Coronary artery (tissue), 2 donors: ENCODE measurements at regions not wholly inside any gene's neighbourhood (a gene's known extent, or its start where the extent isn't known, plus 50 kb on each side); places are given as distances from the start of the nearest gene placed in this dataset.
A peak's percentile ranks its signal among the peaks of the same experiment; 100 is the strongest.

Experiments used
- DNase-seq: peaks from one replicate; pipeline ENCODE4 v3.0.0-alpha.2; 2017; ENCODE audit warnings: low spot score
- H3K27ac ChIP-seq, 2 donors: fragments of 200-600 bp; sonication (generic); one replicate each; pipeline ENCODE4 v1.5.1; 2016 to 2019
- H3K4me3 ChIP-seq: fragments of 200-600 bp; sonication (generic); 2 replicates; pipeline ENCODE4 v1.5.1; 2016; ENCODE audit warnings: mild to moderate bottlenecking, moderate library complexity
- TF ChIP-seq, protein P1 (sequence below): fragments of 200-600 bp; sonication (generic); IDR thresholded peaks from one replicate; pipeline ENCODE4 v1.5.1; 2019; ENCODE audit warnings: antibody characterized with exemption

DNA sequence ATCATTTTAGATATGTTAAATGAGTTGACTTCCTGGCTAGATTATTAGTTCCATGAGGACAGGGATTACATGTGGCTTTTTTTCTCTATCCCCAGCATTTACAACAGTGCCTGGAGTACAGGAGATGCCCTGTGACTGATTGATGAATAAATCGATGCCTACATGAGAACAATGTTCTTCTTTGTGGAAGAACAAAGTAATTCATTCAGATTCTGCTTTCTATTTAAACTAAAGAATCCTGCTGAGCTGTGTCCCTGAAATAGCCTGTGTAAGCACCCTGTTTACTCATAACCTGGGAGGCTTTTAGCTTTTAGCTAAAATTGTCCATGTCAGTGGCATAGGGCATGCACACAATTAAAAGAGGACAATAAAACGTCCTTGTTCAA, 125.1 kb upstream of the BTBD3 start:
- Histone ChIP-seq H3K4me3 (no peak overlapping the region), H3K27ac (no peak overlapping the region)
- TF ChIP-seq, protein P1, sequence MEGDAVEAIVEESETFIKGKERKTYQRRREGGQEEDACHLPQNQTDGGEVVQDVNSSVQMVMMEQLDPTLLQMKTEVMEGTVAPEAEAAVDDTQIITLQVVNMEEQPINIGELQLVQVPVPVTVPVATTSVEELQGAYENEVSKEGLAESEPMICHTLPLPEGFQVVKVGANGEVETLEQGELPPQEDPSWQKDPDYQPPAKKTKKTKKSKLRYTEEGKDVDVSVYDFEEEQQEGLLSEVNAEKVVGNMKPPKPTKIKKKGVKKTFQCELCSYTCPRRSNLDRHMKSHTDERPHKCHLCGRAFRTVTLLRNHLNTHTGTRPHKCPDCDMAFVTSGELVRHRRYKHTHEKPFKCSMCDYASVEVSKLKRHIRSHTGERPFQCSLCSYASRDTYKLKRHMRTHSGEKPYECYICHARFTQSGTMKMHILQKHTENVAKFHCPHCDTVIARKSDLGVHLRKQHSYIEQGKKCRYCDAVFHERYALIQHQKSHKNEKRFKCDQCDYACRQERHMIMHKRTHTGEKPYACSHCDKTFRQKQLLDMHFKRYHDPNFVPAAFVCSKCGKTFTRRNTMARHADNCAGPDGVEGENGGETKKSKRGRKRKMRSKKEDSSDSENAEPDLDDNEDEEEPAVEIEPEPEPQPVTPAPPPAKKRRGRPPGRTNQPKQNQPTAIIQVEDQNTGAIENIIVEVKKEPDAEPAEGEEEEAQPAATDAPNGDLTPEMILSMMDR = no peak
- DNase-seq = no peak

DNA sequence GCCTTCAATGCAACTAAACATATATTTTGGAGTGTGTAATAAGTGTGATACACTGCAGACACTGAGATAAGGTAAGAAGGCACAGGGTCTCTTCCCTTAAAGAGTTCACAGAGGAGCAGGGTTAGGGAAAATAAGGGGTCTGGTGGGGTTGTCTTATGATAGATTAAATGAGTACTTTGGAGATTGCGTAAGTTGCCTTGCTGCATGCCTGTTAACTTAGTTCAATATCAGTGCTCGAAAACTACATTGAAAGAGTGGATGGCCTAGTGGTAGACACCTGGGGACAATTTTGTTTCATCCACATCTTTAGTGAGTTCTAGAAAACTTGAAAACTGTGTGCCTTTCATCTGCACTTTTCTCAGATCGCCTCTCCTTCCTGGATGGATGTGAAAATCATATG, 123.2 kb upstream of the BTBD3 start:
- no peak overlapping the region for H3K4me3 ChIP-seq

DNA sequence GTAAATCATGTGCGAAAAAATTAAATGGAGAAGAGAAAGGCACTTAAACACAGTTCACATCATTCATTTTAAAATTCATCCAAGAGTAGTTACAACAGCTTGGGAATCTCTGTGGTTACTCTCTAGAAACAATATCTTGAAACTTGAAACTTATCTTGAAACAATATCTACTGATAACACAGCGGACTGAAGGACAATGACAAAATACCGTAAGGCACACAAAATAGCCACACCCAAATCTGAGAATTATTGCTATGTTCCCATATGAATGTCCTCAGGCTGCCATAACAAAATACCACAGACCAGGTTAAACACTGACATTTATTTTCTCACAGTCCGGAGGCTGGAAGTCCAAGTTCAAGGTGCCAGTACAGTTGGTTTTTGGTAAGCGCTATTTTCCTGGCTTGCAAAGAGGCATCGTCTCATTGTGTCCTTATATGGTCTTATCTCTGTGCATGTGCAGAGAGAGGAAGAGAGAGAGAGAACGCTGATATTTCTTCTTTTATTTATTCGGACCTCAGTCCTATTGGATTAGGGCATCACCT, 122.5 kb upstream of the BTBD3 start:
- TF ChIP-seq, protein P1 = no peak
- no peak for DNase-seq
- Histone ChIP-seq H3K4me3 (no peak overlapping the region), H3K27ac (no peak overlapping the region)

More for the DNA sequence above, 123.2 kb upstream of the BTBD3 start:
- H3K27ac ChIP-seq = no peak overlapping the region
- DNase-seq = no peak
- TF ChIP-seq, protein P1 = no peak

DNA sequence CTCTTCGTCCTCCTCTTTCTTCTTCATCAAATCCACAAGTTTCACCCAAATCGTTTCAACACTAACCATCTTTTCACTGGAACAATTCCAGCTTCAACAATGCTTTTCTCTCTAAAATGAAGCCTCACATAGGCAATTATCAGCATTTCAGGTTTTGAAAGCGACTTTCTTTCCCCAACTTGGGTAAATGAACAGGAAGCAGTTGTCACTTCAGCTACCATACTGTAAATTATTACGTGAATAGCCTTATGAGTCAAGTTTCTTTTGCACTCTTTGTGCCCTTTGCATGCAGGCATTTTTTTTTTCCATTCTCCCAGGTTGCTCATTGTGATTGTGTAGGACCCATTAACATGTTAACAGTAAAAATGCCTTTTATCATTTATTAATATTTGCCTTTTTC, 121.7 kb upstream of the BTBD3 start:
- no peak for DNase-seq
- Histone ChIP-seq H3K27ac (no peak overlapping the region), H3K4me3 (no peak overlapping the region)
- TF ChIP-seq, protein P1 = no peak

DNA sequence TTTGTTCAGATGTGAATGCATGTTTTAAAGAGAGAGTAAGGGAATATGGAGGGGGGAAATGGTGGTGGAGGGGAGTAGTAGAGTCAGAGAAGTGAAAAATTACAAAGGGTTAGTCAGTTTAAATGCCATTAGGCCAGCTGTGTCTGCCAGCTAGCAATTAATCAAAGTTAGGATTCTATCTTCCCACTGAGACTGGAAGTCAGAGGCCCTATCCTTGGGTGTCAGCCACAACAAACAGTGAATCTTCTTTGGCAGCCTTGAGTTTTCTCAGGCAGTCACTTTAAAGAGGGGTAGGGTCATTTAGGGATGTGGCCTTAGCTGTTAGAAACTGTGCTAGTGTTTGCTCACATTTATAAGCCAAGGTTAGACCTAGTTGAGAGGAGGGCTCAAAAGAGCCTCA, 120.5 kb upstream of the BTBD3 start:
- TF ChIP-seq, protein P1 = no peak
- Histone ChIP-seq H3K4me3 (no peak overlapping the region), H3K27ac (no peak overlapping the region)
- no peak for DNase-seq

DNA sequence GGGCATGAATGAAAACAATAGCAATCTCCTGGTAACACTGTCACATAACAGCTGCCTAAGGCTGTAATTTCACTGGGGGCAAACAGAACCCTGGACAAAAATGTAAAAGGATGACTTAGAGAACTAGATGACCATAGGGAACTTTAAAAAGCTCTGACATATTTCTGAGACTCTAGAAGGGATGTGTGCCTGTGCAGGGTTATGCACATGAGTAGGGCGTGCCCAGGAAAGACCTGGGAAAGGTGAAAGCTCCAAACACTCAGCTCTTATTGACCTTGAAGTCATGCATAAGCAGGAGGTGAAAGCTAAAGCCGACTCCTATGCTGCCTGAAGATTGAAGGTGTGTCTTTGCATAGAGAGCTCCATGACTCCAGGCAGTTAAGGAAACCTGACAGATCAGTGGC, 118.4 kb upstream of the BTBD3 start:
- DNase-seq = no peak
- no peak overlapping the region for H3K27ac ChIP-seq
- TF ChIP-seq, protein P1 = no peak
- H3K4me3 ChIP-seq = no peak overlapping the region

DNA sequence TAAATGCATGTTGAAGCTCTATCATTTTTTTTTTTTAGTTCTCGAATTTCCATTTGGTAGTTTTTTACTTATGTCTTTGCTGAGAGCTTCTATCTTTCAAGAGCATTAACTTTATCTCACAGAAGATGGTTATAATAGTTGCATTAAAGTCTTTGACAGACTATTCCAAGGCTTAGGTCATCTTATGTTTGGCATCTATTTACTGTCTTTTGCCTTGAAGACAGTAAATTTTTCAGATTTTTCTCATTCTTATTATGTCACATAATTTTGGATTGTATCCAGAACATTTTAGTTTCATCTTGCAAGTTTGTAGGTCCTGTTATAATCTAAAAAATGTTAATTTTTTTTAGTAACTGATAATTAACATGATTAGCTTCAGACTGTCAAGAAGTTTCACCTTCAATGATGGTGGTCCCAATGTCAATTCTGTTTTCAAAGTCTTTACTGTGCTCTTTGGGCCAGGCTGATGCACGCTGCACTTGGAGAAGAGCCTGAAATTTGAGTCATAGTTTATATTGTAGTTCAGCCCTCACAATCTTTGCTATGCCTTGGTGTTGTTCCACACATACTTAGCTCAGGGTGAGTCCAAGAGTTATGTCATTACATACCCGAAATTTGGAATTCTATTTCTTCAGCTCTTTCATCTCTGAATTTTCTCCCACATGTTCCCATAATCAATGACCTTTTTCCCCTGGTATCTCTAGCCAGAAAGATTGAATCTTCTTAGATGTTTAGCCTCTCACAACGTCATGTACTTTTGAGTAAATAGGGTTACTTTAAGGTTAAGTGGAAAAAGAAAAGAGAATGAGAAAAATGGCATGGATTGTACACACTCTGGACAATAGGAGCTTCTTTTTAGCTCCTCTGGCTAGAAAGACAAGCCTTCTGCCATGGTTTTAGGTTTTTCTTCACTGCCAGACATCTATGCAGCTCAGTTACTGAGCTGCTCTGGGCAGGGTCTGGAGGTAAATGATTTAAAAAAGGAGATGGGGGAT, 110.3 kb upstream of the BTBD3 start:
- Histone ChIP-seq H3K27ac (no peak overlapping the region), H3K4me3 (peak overlapping the region; percentile 2)
- no peak for DNase-seq
- TF ChIP-seq, protein P1 = no peak
